ENCODE measurements at regions not wholly inside any gene's neighbourhood (a gene's known extent, or its start where the extent isn't known, plus 50 kb on each side); places are given as distances from the start of the nearest gene placed in this dataset.

DNA sequence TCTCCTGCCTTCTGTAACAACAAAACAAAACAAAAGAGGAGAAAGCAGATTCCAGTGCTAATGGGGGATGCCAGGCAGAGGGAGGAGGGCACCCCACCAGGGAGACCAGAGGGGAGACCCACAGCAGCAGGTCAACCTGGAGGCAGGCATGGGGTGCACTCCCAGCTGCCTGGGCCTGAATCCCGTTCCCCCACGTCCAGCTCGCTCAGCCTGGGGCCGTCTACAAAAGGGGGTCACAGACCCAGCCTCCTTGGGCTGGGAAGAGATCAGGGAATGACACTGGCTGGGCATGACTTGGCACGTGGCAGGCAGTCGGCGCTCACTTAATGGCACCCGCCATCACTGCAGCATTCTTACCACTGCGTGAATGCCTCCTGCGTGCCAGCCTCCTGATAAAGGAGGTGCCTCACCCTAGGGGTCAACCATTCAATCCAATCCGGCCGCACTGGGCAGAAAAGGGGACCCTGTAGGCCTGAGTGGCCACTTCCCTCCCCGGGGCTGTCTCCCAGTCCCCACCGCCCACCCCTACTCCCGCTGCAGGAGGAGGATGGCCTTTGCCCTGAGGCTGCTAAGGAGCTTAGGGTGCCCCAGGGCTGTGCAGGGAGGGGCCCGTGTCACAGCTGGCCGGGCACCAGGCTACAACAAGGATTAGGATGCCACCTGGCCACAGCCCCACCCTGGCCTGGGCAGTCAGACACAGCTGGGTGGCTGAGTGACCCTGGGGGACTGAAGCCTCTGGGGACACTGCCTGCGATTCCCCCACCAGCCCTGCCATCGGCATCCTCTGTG is 87.5 kb downstream of the NCOR2 start:
- TF ChIP-seq, protein P1, sequence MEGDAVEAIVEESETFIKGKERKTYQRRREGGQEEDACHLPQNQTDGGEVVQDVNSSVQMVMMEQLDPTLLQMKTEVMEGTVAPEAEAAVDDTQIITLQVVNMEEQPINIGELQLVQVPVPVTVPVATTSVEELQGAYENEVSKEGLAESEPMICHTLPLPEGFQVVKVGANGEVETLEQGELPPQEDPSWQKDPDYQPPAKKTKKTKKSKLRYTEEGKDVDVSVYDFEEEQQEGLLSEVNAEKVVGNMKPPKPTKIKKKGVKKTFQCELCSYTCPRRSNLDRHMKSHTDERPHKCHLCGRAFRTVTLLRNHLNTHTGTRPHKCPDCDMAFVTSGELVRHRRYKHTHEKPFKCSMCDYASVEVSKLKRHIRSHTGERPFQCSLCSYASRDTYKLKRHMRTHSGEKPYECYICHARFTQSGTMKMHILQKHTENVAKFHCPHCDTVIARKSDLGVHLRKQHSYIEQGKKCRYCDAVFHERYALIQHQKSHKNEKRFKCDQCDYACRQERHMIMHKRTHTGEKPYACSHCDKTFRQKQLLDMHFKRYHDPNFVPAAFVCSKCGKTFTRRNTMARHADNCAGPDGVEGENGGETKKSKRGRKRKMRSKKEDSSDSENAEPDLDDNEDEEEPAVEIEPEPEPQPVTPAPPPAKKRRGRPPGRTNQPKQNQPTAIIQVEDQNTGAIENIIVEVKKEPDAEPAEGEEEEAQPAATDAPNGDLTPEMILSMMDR (conservative IDR thresholded peaks at IDR 0.05; ENCODE audit: low read length), result no peak
- no peak for TF ChIP-seq EZH2phosphoT487 (IDR thresholded peaks at IDR 0.05; ENCODE audit: borderline replicate concordance, low read depth, low read length)

Measured in OCI-LY7 (cell line).